ENCODE measurements at regions not wholly inside any gene's neighbourhood (a gene's known extent, or its start where the extent isn't known, plus 50 kb on each side); places are given as distances from the start of the nearest gene placed in this dataset.
A peak's percentile ranks its signal among the peaks of the same experiment; 100 is the strongest.

GRCh38 chr1:20428841-20429240, 57.2 kb downstream of the CAMK2N1 start:
- TF ChIP-seq ZNF565 (CRISPR knock-in tag; conservative IDR thresholded peaks at IDR 0.05; ENCODE audit: low read depth) (no peak), OSR1 (CRISPR knock-in tag; IDR thresholded peaks at IDR 0.05) (no peak), CREB5 (CRISPR knock-in tag; IDR thresholded peaks at IDR 0.05; ENCODE audit: low read depth) (no peak), CSDC2 (CRISPR knock-in tag; IDR thresholded peaks at IDR 0.05) (no peak), RARB (CRISPR knock-in tag; IDR thresholded peaks at IDR 0.05) (no peak), TCF4 (CRISPR knock-in tag; IDR thresholded peaks at IDR 0.05; ENCODE audit: borderline replicate concordance) (no peak), ZNF8 (CRISPR knock-in tag; IDR thresholded peaks at IDR 0.05) (no peak), ZFP30 (CRISPR knock-in tag; IDR thresholded peaks at IDR 0.05) (no peak), PPARA (CRISPR knock-in tag; IDR thresholded peaks at IDR 0.05; ENCODE audit: borderline replicate concordance) (no peak)
- ATAC-seq = no peak

- no peak for TF ChIP-seq SNAI2 (CRISPR knock-in tag; IDR thresholded peaks at IDR 0.05)
- TF ChIP-seq POU6F1 (CRISPR knock-in tag; IDR thresholded peaks at IDR 0.05; ENCODE audit: borderline replicate concordance, low read depth) = no peak
- no peak for TF ChIP-seq ZNF8 (CRISPR knock-in tag; IDR thresholded peaks at IDR 0.05)
- no peak for TF ChIP-seq CREB5 (CRISPR knock-in tag; IDR thresholded peaks at IDR 0.05; ENCODE audit: low read depth)
- TF ChIP-seq RARB (CRISPR knock-in tag; IDR thresholded peaks at IDR 0.05) = no peak
- no peak for TF ChIP-seq ZC3H10 (CRISPR knock-in tag; IDR thresholded peaks at IDR 0.05)
- no peak for TF ChIP-seq ZNF70 (CRISPR knock-in tag; IDR thresholded peaks at IDR 0.05)
- no peak for TF ChIP-seq ESRRG (CRISPR knock-in tag; IDR thresholded peaks at IDR 0.05)
- no peak for TF ChIP-seq TOX (CRISPR knock-in tag; IDR thresholded peaks at IDR 0.05; ENCODE audit: borderline replicate concordance)
- TF ChIP-seq ARNTL (CRISPR knock-in tag; IDR thresholded peaks at IDR 0.05; ENCODE audit: borderline replicate concordance, low read depth) = no peak
- TF ChIP-seq CSRNP3 (CRISPR knock-in tag; IDR thresholded peaks at IDR 0.05) = no peak
- no peak for TF ChIP-seq TCF4 (CRISPR knock-in tag; IDR thresholded peaks at IDR 0.05; ENCODE audit: borderline replicate concordance)
- TF ChIP-seq BACH2 (CRISPR knock-in tag; IDR thresholded peaks at IDR 0.05; ENCODE audit: borderline replicate concordance) = no peak
- TF ChIP-seq ZFP3 (CRISPR knock-in tag; IDR thresholded peaks at IDR 0.05) = no peak
- no peak for TF ChIP-seq PPARA (CRISPR knock-in tag; IDR thresholded peaks at IDR 0.05; ENCODE audit: borderline replicate concordance)
- TF ChIP-seq OSR1 (CRISPR knock-in tag; IDR thresholded peaks at IDR 0.05) = no peak
- TF ChIP-seq PATZ1 (CRISPR knock-in tag; IDR thresholded peaks at IDR 0.05; ENCODE audit: borderline replicate concordance) = no peak
- TF ChIP-seq CSDC2 (CRISPR knock-in tag; IDR thresholded peaks at IDR 0.05) = no peak
- TF ChIP-seq ZNF565 (CRISPR knock-in tag; conservative IDR thresholded peaks at IDR 0.05; ENCODE audit: low read depth) = no peak
- ATAC-seq = peak; percentile 90
Measured at GRCh38 chr1:20426923-20427322, 59.1 kb downstream of the CAMK2N1 start.

GRCh38 chr1:20426371-20426770, 59.6 kb downstream of the CAMK2N1 start:
- no peak for ATAC-seq
- no peak for TF ChIP-seq ZFP30 (CRISPR knock-in tag; IDR thresholded peaks at IDR 0.05)
- no peak for TF ChIP-seq POU6F1 (CRISPR knock-in tag; IDR thresholded peaks at IDR 0.05; ENCODE audit: borderline replicate concordance, low read depth)
- TF ChIP-seq TOX (CRISPR knock-in tag; IDR thresholded peaks at IDR 0.05; ENCODE audit: borderline replicate concordance) = no peak
- no peak for TF ChIP-seq TSHZ2 (CRISPR knock-in tag; IDR thresholded peaks at IDR 0.05)
